HEK293 (cell line): ENCODE measurements at regions not wholly inside any gene's neighbourhood (a gene's known extent, or its start where the extent isn't known, plus 50 kb on each side); places are given as distances from the start of the nearest gene placed in this dataset.

Source experiments
- CTCF ChIA-PET: fragments of 350-600 bp; formaldehyde crosslinking; extraction: SDS; loops from one replicate; lab custom pipeline; 2021; ENCODE audit warnings: antibody characterized with exemption; lab: Yijun Ruan, JAX
- POLR2A ChIA-PET: fragments of 300-600 bp; formaldehyde crosslinking; extraction: SDS; loops from one replicate; lab custom pipeline; 2020; ENCODE audit warnings: antibody characterized with exemption, inconsistent platforms; lab: Yijun Ruan, JAX
- H3K27ac ChIP-seq: fragments of 200-500 bp; sonication (Bioruptor generic); 2 replicates; pipeline ENCODE4 v1.5.1; 2014; ENCODE audit warnings: low read depth, low read length, control low read depth, inconsistent platforms; ENCODE audit errors: extremely low read depth
- H3K36me3 ChIP-seq, 2 experiments: fragments of 200-500 bp in 1 of 2; sonication (Bioruptor generic) in 1 of 2; 1 replicate in 1 of 2; 2 replicates in 1 of 2; pipeline ENCODE4 v1.5.1; 2014 to 2017; ENCODE audit warnings: inconsistent platforms in 2 of 2, low read length in 2 of 2; ENCODE audit not compliant: control insufficient read depth in 2 of 2, insufficient read depth in 1 of 2
- H3K4me1 ChIP-seq: fragments of 200-500 bp; sonication (Bioruptor generic); 2 replicates; pipeline ENCODE4 v1.5.1; 2014; ENCODE audit warnings: mild to moderate bottlenecking, low read length, inconsistent platforms; ENCODE audit not compliant: control insufficient read depth, insufficient read depth
- H3K4me3 ChIP-seq: 2 replicates; pipeline ENCODE4 v1.5.1; 2011; ENCODE audit warnings: low read depth, mild to moderate bottlenecking, control low read depth, low read length, moderate library complexity
- H3K9me3 ChIP-seq: fragments of 200-500 bp; sonication (Bioruptor generic); 2 replicates; pipeline ENCODE4 v1.5.1; 2014; ENCODE audit warnings: low read depth, low read length, inconsistent platforms; ENCODE audit not compliant: control insufficient read depth, insufficient read depth
- CTCF ChIP-seq: fragments of 450-650 bp; formaldehyde crosslinking; IDR thresholded peaks from 2 replicates; pipeline ENCODE4 v1.5.1; 2016; ENCODE audit warnings: missing biosample characterization, missing genetic modification characterization
- GLI2 ChIP-seq: fragments of 450-650 bp; formaldehyde crosslinking; IDR thresholded peaks from 2 replicates; pipeline ENCODE4; 2017; ENCODE audit warnings: missing biosample characterization, missing genetic modification characterization, low read depth, borderline replicate concordance
- TCF7L2 ChIP-seq: IDR thresholded peaks from 2 replicates; pipeline ENCODE4 v1.6.1; 2011; ENCODE audit warnings: low read depth, mild to moderate bottlenecking, inconsistent platforms, low read length, moderate library complexity, borderline replicate concordance
- TRIM28 ChIP-seq: IDR thresholded peaks from 2 replicates; pipeline ENCODE4 v1.6.1; 2011; ENCODE audit warnings: low read length, control low read depth, borderline replicate concordance
- YY2 ChIP-seq: fragments of 450-650 bp; formaldehyde crosslinking; IDR thresholded peaks from 2 replicates; pipeline ENCODE4 v1.5.1; 2016; ENCODE audit warnings: missing biosample characterization, missing genetic modification characterization
- ZBTB10 ChIP-seq: fragments of 450-650 bp; formaldehyde crosslinking; IDR thresholded peaks from 2 replicates; pipeline ENCODE4 v1.5.1; 2016; ENCODE audit warnings: missing biosample characterization, missing genetic modification characterization
- ZBTB21 ChIP-seq: fragments of 450-650 bp; formaldehyde crosslinking; IDR thresholded peaks from 2 replicates; pipeline ENCODE4 v1.5.1; 2017; ENCODE audit warnings: missing biosample characterization, missing genetic modification characterization
- ZNF184 ChIP-seq: fragments of 450-650 bp; IDR thresholded peaks from 2 replicates; pipeline ENCODE4 v1.5.1; 2018; ENCODE audit warnings: missing biosample characterization, mild to moderate bottlenecking, missing genetic modification characterization
- ZNF223 ChIP-seq: fragments of 450-650 bp; formaldehyde crosslinking; IDR thresholded peaks from 2 replicates; pipeline ENCODE4 v1.5.1; 2016; ENCODE audit warnings: missing biosample characterization, missing genetic modification characterization
- ZNF239 ChIP-seq: fragments of 450-650 bp; formaldehyde crosslinking; IDR thresholded peaks from 2 replicates; pipeline ENCODE4 v1.5.1; 2016; ENCODE audit warnings: missing biosample characterization, missing genetic modification characterization
- ZNF24 ChIP-seq: fragments of 450-650 bp; formaldehyde crosslinking; IDR thresholded peaks from 2 replicates; pipeline ENCODE4 v1.5.1; 2016; ENCODE audit warnings: missing biosample characterization, missing genetic modification characterization
- ZNF266 ChIP-seq: fragments of 450-650 bp; formaldehyde crosslinking; IDR thresholded peaks from 2 replicates; pipeline ENCODE4 v1.5.1; 2016; ENCODE audit warnings: missing biosample characterization, missing genetic modification characterization, low read depth
- ZNF366 ChIP-seq: fragments of 450-650 bp; formaldehyde crosslinking; conservative IDR thresholded peaks from 2 replicates; pipeline ENCODE4 v1.5.1; 2016; ENCODE audit warnings: missing biosample characterization, missing genetic modification characterization
- ZNF391 ChIP-seq: fragments of 450-650 bp; formaldehyde crosslinking; IDR thresholded peaks from 2 replicates; pipeline ENCODE4 v1.5.1; 2016; ENCODE audit warnings: low read depth, missing biosample characterization, missing genetic modification characterization, borderline replicate concordance
- ZNF514 ChIP-seq: fragments of 450-650 bp; formaldehyde crosslinking; IDR thresholded peaks from 2 replicates; pipeline ENCODE4 v1.5.1; 2016; ENCODE audit warnings: missing biosample characterization, missing genetic modification characterization
- ZNF521 ChIP-seq: fragments of 450-650 bp; formaldehyde crosslinking; IDR thresholded peaks from 2 replicates; pipeline ENCODE4 v1.5.1; 2017; ENCODE audit warnings: missing biosample characterization, mild to moderate bottlenecking, missing genetic modification characterization
- ZNF600 ChIP-seq: fragments of 450-650 bp; formaldehyde crosslinking; IDR thresholded peaks from 2 replicates; pipeline ENCODE4 v1.5.1; 2016; ENCODE audit warnings: missing biosample characterization, missing genetic modification characterization
- ZNF654 ChIP-seq: fragments of 450-650 bp; formaldehyde crosslinking; IDR thresholded peaks from 2 replicates; pipeline ENCODE4 v1.5.1; 2016; ENCODE audit warnings: low read depth, missing biosample characterization, missing genetic modification characterization

GRCh38 chr2:215829261-215829660 lies 184.1 kb downstream of the MREG start (continued):
- TF ChIP-seq ZBTB10 (tag by site-specific recombination) (no peak), ZNF391 (tag by site-specific recombination) (no peak), ZNF266 (tag by site-specific recombination) (no peak), TCF7L2 (no peak), ZNF184 (tag by site-specific recombination) (no peak)

GRCh38 chr2:215828528-215829184 lies 184.7 kb downstream of the MREG start:
- POLR2A ChIA-PET = no interaction called here
- CTCF ChIA-PET = interaction anchor here (0.6 to 2.0 kb wide), 14 partner anchors 10 to 411 kb away, joined by 3 to 10 read pairs (median 4); no protein-coding TSS in a partner anchor
- no peak overlapping the region for H3K27ac ChIP-seq
- no peaks in the 10 kb centered on the region for H3K9me3 ChIP-seq
- H3K36me3 ChIP-seq = no peaks in the 10 kb centered on the region
- H3K4me1 ChIP-seq = peaks cover 7% of the 10 kb centered on the region; the same call in 1 of the 2 replicates
- no peak overlapping the region for H3K4me3 ChIP-seq
- no peak for TF ChIP-seq GLI2 (tag by site-specific recombination)
- no peak for TF ChIP-seq ZBTB21 (tag by site-specific recombination)
- peak; percentile 45; the same call in 1 of the 2 replicates for TF ChIP-seq ZNF366 (tag by site-specific recombination)
- no peak for TF ChIP-seq ZNF521 (tag by site-specific recombination)
- peak; percentile 63; the same call in 1 of the 2 replicates for TF ChIP-seq ZNF600 (tag by site-specific recombination)
- peak; percentile 40 for TF ChIP-seq CTCF (tag by site-specific recombination)
- TF ChIP-seq YY2 (tag by site-specific recombination) = no peak
- no peak for TF ChIP-seq ZNF239
- peak; percentile 36; the same call in 1 of the 2 replicates for TF ChIP-seq ZNF654 (tag by site-specific recombination)

- H3K4me1 ChIP-seq = peaks cover 7% of the 10 kb centered on the region; the same call in 1 of the 2 replicates
- ChIA-PET POLR2A (no interaction called here), CTCF (interaction anchor here (1.0 to 2.0 kb wide), 3 partner anchors 11 to 372 kb away, joined by 3 to 10 read pairs (median 5); no protein-coding TSS in a partner anchor)
Observed at GRCh38 chr2:215826838-215827441, 186.4 kb downstream of the MREG start.

More at GRCh38 chr2:215826838-215827441, 186.4 kb downstream of the MREG start:
- Histone ChIP-seq H3K27ac (no peak overlapping the region), H3K36me3 (no peaks in the 10 kb centered on the region), H3K4me3 (no peak overlapping the region), H3K9me3 (no peaks in the 10 kb centered on the region)
- TF ChIP-seq ZNF24 (tag by site-specific recombination) (no peak), TRIM28 (0 out of 2 replicates have a peak, but pooled peaks have one; percentile 20), ZNF514 (tag by site-specific recombination) (no peak), ZNF223 (tag by site-specific recombination) (no peak)
